ENCODE measurements at regions not wholly inside any gene's neighbourhood (a gene's known extent, or its start where the extent isn't known, plus 50 kb on each side); places are given as distances from the start of the nearest gene placed in this dataset.

DNA sequence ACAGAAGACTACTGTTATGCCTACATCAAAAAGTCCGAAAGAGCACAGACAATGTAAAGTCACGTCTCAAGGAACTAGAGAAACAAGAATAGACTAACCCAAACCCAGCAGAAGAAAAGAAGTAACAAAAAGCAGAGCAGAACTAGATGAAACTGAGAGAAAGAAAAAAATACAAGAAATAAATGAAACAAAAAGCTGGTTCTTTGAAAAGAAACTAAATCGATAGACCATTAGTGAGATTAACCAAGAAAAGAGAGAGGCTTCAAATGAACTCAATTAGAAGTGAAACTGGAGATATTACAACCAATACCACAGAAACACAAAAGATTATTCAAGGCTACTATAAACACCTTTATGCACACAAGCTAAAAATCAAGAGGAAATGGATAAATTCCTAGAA is 271.8 kb downstream of the MBD2 start:
- no peaks in the 10 kb centered on the region for H3K36me3 Mint-ChIP-seq (ENCODE audit: low read depth, unreplicated experiment)
- H3K27me3 Mint-ChIP-seq (ENCODE audit: unreplicated experiment): no peaks in the 10 kb centered on the region
- H3K27ac Mint-ChIP-seq (ENCODE audit: unreplicated experiment): no peak overlapping the region
- H3K9me3 Mint-ChIP-seq (ENCODE audit: unreplicated experiment): no peaks in the 10 kb centered on the region
- TF ChIP-seq, protein P1, sequence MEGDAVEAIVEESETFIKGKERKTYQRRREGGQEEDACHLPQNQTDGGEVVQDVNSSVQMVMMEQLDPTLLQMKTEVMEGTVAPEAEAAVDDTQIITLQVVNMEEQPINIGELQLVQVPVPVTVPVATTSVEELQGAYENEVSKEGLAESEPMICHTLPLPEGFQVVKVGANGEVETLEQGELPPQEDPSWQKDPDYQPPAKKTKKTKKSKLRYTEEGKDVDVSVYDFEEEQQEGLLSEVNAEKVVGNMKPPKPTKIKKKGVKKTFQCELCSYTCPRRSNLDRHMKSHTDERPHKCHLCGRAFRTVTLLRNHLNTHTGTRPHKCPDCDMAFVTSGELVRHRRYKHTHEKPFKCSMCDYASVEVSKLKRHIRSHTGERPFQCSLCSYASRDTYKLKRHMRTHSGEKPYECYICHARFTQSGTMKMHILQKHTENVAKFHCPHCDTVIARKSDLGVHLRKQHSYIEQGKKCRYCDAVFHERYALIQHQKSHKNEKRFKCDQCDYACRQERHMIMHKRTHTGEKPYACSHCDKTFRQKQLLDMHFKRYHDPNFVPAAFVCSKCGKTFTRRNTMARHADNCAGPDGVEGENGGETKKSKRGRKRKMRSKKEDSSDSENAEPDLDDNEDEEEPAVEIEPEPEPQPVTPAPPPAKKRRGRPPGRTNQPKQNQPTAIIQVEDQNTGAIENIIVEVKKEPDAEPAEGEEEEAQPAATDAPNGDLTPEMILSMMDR (IDR thresholded peaks at IDR 0.05; ENCODE audit: unreplicated experiment): no peak
- no peak for DNase-seq (ENCODE audit: low spot score)
- peaks cover 3% of the 10 kb centered on the region for H3K4me1 Mint-ChIP-seq (ENCODE audit: unreplicated experiment)
- no peak overlapping the region for H3K4me3 Mint-ChIP-seq (ENCODE audit: unreplicated experiment)

DNA sequence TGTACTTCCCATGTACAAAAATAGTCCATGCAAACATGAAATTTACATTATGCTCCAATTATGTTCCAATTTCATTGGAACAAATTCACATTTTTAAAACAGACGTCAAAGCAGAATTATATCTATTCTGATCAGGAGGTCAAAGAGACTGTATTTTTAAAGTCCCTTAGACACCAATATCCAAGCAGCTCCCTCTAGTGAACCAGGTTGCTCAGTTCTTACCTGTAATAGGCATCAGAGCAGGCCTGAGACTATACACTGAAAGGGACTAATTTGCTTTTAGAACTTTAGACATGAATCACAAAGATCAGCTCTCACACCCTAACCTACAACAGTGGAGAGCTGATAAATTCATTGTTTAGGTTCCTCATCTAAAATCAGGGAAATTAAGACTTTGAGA is 273.9 kb downstream of the MBD2 start:
- TF ChIP-seq, protein P1 (IDR thresholded peaks at IDR 0.05; ENCODE audit: unreplicated experiment): no peak
- H3K27ac Mint-ChIP-seq (ENCODE audit: unreplicated experiment): no peak overlapping the region
- H3K9me3 Mint-ChIP-seq (ENCODE audit: unreplicated experiment): no peaks in the 10 kb centered on the region
- DNase-seq (ENCODE audit: low spot score): no peak
- no peaks in the 10 kb centered on the region for H3K27me3 Mint-ChIP-seq (ENCODE audit: unreplicated experiment)
- H3K4me1 Mint-ChIP-seq (ENCODE audit: unreplicated experiment): no peaks in the 10 kb centered on the region
- no peak overlapping the region for H3K4me3 Mint-ChIP-seq (ENCODE audit: unreplicated experiment)
- H3K36me3 Mint-ChIP-seq (ENCODE audit: low read depth, unreplicated experiment): no peaks in the 10 kb centered on the region

DNA sequence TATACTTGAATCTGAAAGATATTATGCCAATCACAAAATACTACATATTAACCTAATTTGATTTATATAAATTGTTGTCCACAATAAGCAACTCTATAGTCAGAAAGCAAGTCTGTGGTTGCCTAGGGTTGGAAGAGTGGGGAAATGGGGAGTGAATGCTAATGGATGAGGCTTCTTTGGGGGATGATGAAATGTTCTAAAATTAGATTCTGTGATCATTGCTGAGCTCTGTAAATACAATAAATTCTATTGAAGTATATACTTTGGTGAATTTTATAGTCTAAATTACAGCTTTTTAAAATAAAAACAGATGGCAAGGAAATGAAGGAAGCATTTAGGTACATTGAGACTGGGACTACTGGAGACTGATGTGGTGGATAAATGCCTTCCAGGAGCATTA is 275.5 kb downstream of the MBD2 start:
- H3K9me3 Mint-ChIP-seq (ENCODE audit: unreplicated experiment): peaks cover 6% of the 10 kb centered on the region
- DNase-seq (ENCODE audit: low spot score): no peak
- no peaks in the 10 kb centered on the region for H3K27me3 Mint-ChIP-seq (ENCODE audit: unreplicated experiment)
- no peak overlapping the region for H3K4me3 Mint-ChIP-seq (ENCODE audit: unreplicated experiment)
- TF ChIP-seq, protein P1 (IDR thresholded peaks at IDR 0.05; ENCODE audit: unreplicated experiment): no peak
- peaks cover 5% of the 10 kb centered on the region for H3K36me3 Mint-ChIP-seq (ENCODE audit: low read depth, unreplicated experiment)
- no peaks in the 10 kb centered on the region for H3K4me1 Mint-ChIP-seq (ENCODE audit: unreplicated experiment)
- H3K27ac Mint-ChIP-seq (ENCODE audit: unreplicated experiment): no peak overlapping the region

DNA sequence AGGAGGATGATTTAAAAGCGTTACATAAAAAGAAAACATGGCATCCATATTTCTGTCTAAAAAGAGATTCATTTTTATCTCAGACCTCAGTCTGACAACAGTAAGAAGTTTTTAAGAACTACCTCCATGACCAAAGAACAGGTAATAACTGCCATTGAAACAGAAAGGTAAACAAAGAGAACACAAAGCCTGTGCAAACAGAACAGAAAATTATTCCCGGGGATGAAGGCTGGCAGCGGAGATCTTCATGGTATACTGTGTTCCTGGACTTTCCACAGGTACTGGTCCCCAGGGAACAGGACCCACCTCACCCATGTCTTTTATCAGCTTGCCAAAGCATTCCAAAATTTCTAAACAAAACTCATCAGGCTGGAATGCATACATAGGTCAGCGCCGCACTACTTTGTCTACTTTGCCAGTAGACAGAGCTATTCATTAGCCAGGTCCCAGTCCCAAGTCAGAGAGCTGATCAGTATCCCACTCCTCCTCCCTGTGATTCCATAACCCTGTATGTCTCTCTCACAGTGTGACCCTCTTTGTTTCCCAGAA is 277.3 kb downstream of the MBD2 start:
- no peak for DNase-seq (ENCODE audit: low spot score)
- Mint-ChIP-seq H3K27ac (ENCODE audit: unreplicated experiment) (no peak overlapping the region), H3K4me1 (ENCODE audit: unreplicated experiment) (no peaks in the 10 kb centered on the region), H3K27me3 (ENCODE audit: unreplicated experiment) (no peaks in the 10 kb centered on the region), H3K36me3 (ENCODE audit: low read depth, unreplicated experiment) (peaks cover 9% of the 10 kb centered on the region), H3K4me3 (ENCODE audit: unreplicated experiment) (no peak overlapping the region), H3K9me3 (ENCODE audit: unreplicated experiment) (peaks cover 6% of the 10 kb centered on the region)
- TF ChIP-seq, protein P1 (IDR thresholded peaks at IDR 0.05; ENCODE audit: unreplicated experiment): no peak

DNA sequence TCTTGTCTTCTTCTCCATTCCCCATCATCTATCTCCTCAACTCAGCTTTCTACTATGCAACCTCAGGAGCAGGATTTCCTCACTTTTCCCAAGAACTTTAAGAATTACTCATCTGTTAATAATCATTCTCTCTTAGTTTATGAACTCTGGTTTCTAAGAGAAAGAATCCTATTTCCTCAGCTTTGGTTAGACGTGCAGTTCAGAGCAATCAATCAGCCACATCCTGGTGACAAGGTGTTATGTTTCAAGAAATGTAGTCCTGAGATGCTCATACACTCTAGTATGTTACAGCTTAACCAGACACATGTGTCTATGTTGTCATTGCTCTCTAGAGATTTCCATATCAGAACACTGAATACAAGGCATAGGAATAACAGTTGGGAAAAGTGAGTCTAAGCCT is 277.9 kb downstream of the MBD2 start:
- Mint-ChIP-seq H3K27me3 (ENCODE audit: unreplicated experiment) (no peaks in the 10 kb centered on the region), H3K27ac (ENCODE audit: unreplicated experiment) (no peak overlapping the region)

More for the DNA sequence above, 277.9 kb downstream of the MBD2 start:
- no peak overlapping the region for H3K4me3 Mint-ChIP-seq (ENCODE audit: unreplicated experiment)
- H3K36me3 Mint-ChIP-seq (ENCODE audit: low read depth, unreplicated experiment): peaks cover 9% of the 10 kb centered on the region
- no peak for DNase-seq (ENCODE audit: low spot score)
- TF ChIP-seq, protein P1 (IDR thresholded peaks at IDR 0.05; ENCODE audit: unreplicated experiment): no peak
- H3K4me1 Mint-ChIP-seq (ENCODE audit: unreplicated experiment): no peaks in the 10 kb centered on the region
- H3K9me3 Mint-ChIP-seq (ENCODE audit: unreplicated experiment): peaks cover 6% of the 10 kb centered on the region

All from endothelial cell (in vitro differentiated cells).